Activated CD4-positive, alpha-beta memory T cell treated with anti-CD3 and anti-CD28 coated beads for 36 hours (primary cell): ENCODE measurements at regions not wholly inside any gene's neighbourhood (a gene's known extent, or its start where the extent isn't known, plus 50 kb on each side); places are given as distances from the start of the nearest gene placed in this dataset.
A peak's percentile ranks its signal among the peaks of the same experiment; 100 is the strongest.

Experiments used
- CTCF ChIA-PET: fragments of 350-600 bp; sonication (Branson Sonifier 250); formaldehyde crosslinking; loops from one replicate; lab custom pipeline; 2021; ENCODE audit warnings: antibody characterized with exemption, inconsistent platforms; lab: Charles Lee
- POLR2A ChIA-PET: fragments of 350-600 bp; sonication (Branson Sonifier 250); formaldehyde crosslinking; loops from one replicate; lab custom pipeline; 2021; ENCODE audit warnings: antibody characterized with exemption; lab: Charles Lee
- DNase-seq: peaks from one replicate; pipeline ENCODE4 v3.0.0-alpha.2; 2020
- H3K27ac Mint-ChIP-seq: one replicate; pipeline ENCODE4 v1.8.0; 2021; ENCODE audit warnings: mixed read lengths
- H3K27me3 Mint-ChIP-seq: one replicate; pipeline ENCODE4 v1.8.0; 2021; ENCODE audit warnings: mixed read lengths
- H3K36me3 Mint-ChIP-seq: one replicate; pipeline ENCODE4 v1.8.0; 2021; ENCODE audit warnings: mixed read lengths
- H3K4me1 Mint-ChIP-seq: one replicate; pipeline ENCODE4 v1.8.0; 2021; ENCODE audit warnings: low read depth, mixed read lengths
- H3K4me3 Mint-ChIP-seq: one replicate; pipeline ENCODE4 v1.8.0; 2021; ENCODE audit warnings: mild to moderate bottlenecking, mixed read lengths
- H3K9me3 Mint-ChIP-seq: one replicate; pipeline ENCODE4 v1.8.0; 2021; ENCODE audit warnings: mixed read lengths
- intact Hi-C: fragments of 100-400 bp; cut with micrococcal nuclease; formaldehyde crosslinking; loops from one replicate; pipeline ENCODE4 v1.15.1; 2023

GRCh38 chr15:31267161-31268107, 59.2 kb upstream of the KLF13 start:
- H3K9me3 Mint-ChIP-seq, result no peaks in the 10 kb centered on the region
- H3K4me1 Mint-ChIP-seq, result peaks cover 60% of the 10 kb centered on the region
- H3K36me3 Mint-ChIP-seq, result no peaks in the 10 kb centered on the region
- peak; percentile 7 for DNase-seq
- intact Hi-C loops, result loop anchor here (2.0 to 5.0 kb wide), 2 partner anchors 53 to 80 kb away; no protein-coding TSS in a partner anchor
- H3K4me3 Mint-ChIP-seq, result no peak overlapping the region
- ChIA-PET POLR2A (no interaction called here), CTCF (interaction anchor here (1.3 kb wide), 1 partner anchor 58 kb away, joined by 3 read pairs; the partner anchor contains the start of gene KLF13)
- no peaks in the 10 kb centered on the region for H3K27me3 Mint-ChIP-seq
- H3K27ac Mint-ChIP-seq, result no peak overlapping the region

- H3K36me3 Mint-ChIP-seq, result no peaks in the 10 kb centered on the region
- H3K4me3 Mint-ChIP-seq, result no peak overlapping the region
- DNase-seq, result peak; percentile 6
- H3K4me1 Mint-ChIP-seq, result peaks cover 53% of the 10 kb centered on the region
- ChIA-PET POLR2A (no interaction called here), CTCF (interaction anchor here (1.2 kb wide), 1 partner anchor 222 kb away, joined by 4 read pairs; no protein-coding TSS in a partner anchor)
- H3K27me3 Mint-ChIP-seq, result no peaks in the 10 kb centered on the region
- no peak overlapping the region for H3K27ac Mint-ChIP-seq
- no peaks in the 10 kb centered on the region for H3K9me3 Mint-ChIP-seq
- intact Hi-C loops, result loop anchor here (5.0 kb wide), 1 partner anchor 79 kb away; no protein-coding TSS in a partner anchor
Observed at GRCh38 chr15:31268108-31268501, 58.5 kb upstream of the KLF13 start.

GRCh38 chr15:31268911-31269784, 57.5 kb upstream of the KLF13 start:
- peak; percentile 7 for DNase-seq
- intact Hi-C loops, result loop anchor here (5.0 kb wide), 1 partner anchor 78 kb away; no protein-coding TSS in a partner anchor
- Mint-ChIP-seq H3K4me1 (peaks cover 45% of the 10 kb centered on the region), H3K27ac (no peak overlapping the region), H3K4me3 (no peak overlapping the region), H3K36me3 (no peaks in the 10 kb centered on the region), H3K9me3 (no peaks in the 10 kb centered on the region), H3K27me3 (no peaks in the 10 kb centered on the region)
- CTCF ChIA-PET, result interaction anchor here (1.2 kb wide), 1 partner anchor 221 kb away, joined by 4 read pairs; no protein-coding TSS in a partner anchor
- POLR2A ChIA-PET, result no interaction called here

GRCh38 chr15:31269816-31270575, 56.6 kb upstream of the KLF13 start:
- intact Hi-C loops, result loop anchor here (5.0 kb wide), 1 partner anchor 77 kb away; no protein-coding TSS in a partner anchor
- peaks cover 40% of the 10 kb centered on the region for H3K4me1 Mint-ChIP-seq
- peak; percentile 2 for DNase-seq

GRCh38 chr15:31270767-31271166, 55.9 kb upstream of the KLF13 start:
- H3K4me1 Mint-ChIP-seq, result peaks cover 32% of the 10 kb centered on the region
- CTCF ChIA-PET, result no interaction called here
- no peak overlapping the region for H3K4me3 Mint-ChIP-seq
- no peaks in the 10 kb centered on the region for H3K36me3 Mint-ChIP-seq
- no peak overlapping the region for H3K27ac Mint-ChIP-seq
- DNase-seq, result peak; percentile 5
- no peaks in the 10 kb centered on the region for H3K9me3 Mint-ChIP-seq
- no peaks in the 10 kb centered on the region for H3K27me3 Mint-ChIP-seq
- intact Hi-C loops, result no loop called here
- POLR2A ChIA-PET, result no interaction called here

More at GRCh38 chr15:31269816-31270575, 56.6 kb upstream of the KLF13 start:
- H3K4me3 Mint-ChIP-seq, result no peak overlapping the region
- no peaks in the 10 kb centered on the region for H3K27me3 Mint-ChIP-seq
- no peaks in the 10 kb centered on the region for H3K36me3 Mint-ChIP-seq
- ChIA-PET CTCF (no interaction called here), POLR2A (no interaction called here)
- H3K9me3 Mint-ChIP-seq, result no peaks in the 10 kb centered on the region
- no peak overlapping the region for H3K27ac Mint-ChIP-seq

- DNase-seq, result peak; percentile 8
- intact Hi-C loops, result no loop called here
- no peaks in the 10 kb centered on the region for H3K9me3 Mint-ChIP-seq
- ChIA-PET CTCF (no interaction called here), POLR2A (no interaction called here)
- H3K27ac Mint-ChIP-seq, result no peak overlapping the region
- H3K36me3 Mint-ChIP-seq, result no peaks in the 10 kb centered on the region
- no peaks in the 10 kb centered on the region for H3K27me3 Mint-ChIP-seq
- H3K4me3 Mint-ChIP-seq, result no peak overlapping the region
- peaks cover 27% of the 10 kb centered on the region for H3K4me1 Mint-ChIP-seq
Observed at GRCh38 chr15:31271224-31271635, 55.4 kb upstream of the KLF13 start.

- intact Hi-C loops, result no loop called here
- Mint-ChIP-seq H3K36me3 (no peaks in the 10 kb centered on the region), H3K4me1 (peaks cover 20% of the 10 kb centered on the region), H3K4me3 (no peak overlapping the region), H3K27ac (no peak overlapping the region), H3K27me3 (no peaks in the 10 kb centered on the region), H3K9me3 (no peaks in the 10 kb centered on the region)
- ChIA-PET CTCF (no interaction called here), POLR2A (no interaction called here)
- DNase-seq, result peak; percentile 6
Observed at GRCh38 chr15:31271711-31272557, 54.7 kb upstream of the KLF13 start.

- Mint-ChIP-seq H3K36me3 (no peaks in the 10 kb centered on the region), H3K9me3 (no peaks in the 10 kb centered on the region), H3K4me3 (no peak overlapping the region), H3K27me3 (no peaks in the 10 kb centered on the region), H3K4me1 (peaks cover 14% of the 10 kb centered on the region), H3K27ac (no peak overlapping the region)
- intact Hi-C loops, result no loop called here
- peak; percentile 6 for DNase-seq
- ChIA-PET CTCF (no interaction called here), POLR2A (no interaction called here)
Observed at GRCh38 chr15:31272558-31273257, 53.9 kb upstream of the KLF13 start.

- Mint-ChIP-seq H3K4me3 (no peak overlapping the region), H3K4me1 (peaks cover 10% of the 10 kb centered on the region), H3K9me3 (no peaks in the 10 kb centered on the region), H3K27ac (no peak overlapping the region), H3K27me3 (no peaks in the 10 kb centered on the region), H3K36me3 (no peaks in the 10 kb centered on the region)
- ChIA-PET POLR2A (no interaction called here), CTCF (no interaction called here)
- intact Hi-C loops, result no loop called here
- DNase-seq, result peak; percentile 7
Observed at GRCh38 chr15:31273258-31273941, 53.2 kb upstream of the KLF13 start.
